NCI-H1694 treated with DMSO at 0.1 percent for 48 hours (cell line): ENCODE measurements at regions not wholly inside any gene's neighbourhood (a gene's known extent, or its start where the extent isn't known, plus 50 kb on each side); places are given as distances from the start of the nearest gene placed in this dataset.
"Not testable (repeated sequence)": the region's sequence is repeated elsewhere in the genome, so short reads cannot be mapped to it uniquely, and the experiment has no call there.

Source experiments
- DNase-seq: peaks from one replicate; lab custom pipeline; 2025; lab: John Stamatoyannopoulos, UW

GRCh38 chr10:6926971-6927370 lies 346.9 kb upstream of the PRKCQ start:
- no peak for DNase-seq

DNA sequence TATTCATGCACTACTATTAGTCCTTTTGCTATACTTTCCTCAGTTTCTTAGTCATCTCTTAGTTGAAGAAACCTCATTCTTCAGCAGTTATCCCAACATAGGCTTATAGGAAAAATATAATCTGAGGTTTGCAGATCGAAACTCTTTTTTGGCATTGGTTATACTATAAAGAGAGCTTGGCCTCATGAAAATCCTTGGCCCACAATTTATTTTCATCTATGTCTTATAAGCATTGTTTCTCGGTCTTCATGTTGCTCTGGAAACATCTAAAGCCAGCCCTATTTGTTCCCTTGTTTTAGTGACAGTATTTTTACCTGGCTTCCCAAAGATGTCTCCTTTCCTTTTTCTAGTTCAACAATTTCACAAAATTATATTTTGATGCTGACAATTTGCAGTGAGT lies 345.1 kb upstream of the PRKCQ start:
- no peak for DNase-seq

DNA sequence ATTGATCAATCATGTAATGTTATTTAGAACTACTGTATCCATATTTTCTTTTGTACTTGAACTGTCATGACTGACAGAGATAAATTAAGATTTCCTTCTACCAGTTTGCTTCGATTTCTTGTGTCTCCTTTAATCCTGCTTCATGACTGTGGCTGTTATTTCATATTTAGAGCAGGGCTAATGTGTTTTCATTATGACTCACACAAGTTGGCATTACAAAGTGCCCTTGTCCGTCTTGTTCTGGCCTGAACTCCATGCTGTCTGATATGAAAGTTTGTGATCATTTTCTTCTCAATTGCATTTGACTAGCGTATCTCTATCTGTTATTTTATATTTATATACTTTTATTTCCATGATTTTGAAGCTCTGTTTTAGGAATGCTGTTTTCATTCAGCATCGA lies 344.1 kb upstream of the PRKCQ start:
- DNase-seq, result no peak

DNA sequence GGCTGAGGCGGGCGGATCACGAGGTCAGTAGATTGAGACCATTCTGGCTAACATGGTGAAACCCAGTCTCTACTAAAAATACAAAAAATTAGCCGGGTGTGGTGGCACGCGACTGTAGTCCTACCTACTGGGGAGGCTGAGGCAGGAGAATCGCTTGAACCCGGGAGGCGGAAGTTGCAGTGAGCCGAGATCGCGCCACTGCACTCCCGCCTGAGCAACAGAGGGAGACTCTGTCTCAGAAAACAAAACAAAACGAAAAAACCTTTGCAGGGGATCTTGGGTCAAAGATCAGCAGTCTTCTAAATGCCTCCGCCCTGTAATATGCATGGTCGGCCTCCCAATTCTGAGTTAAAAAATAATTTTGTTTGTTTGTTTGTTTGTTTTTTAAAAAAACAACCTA lies 340.9 kb upstream of the PRKCQ start:
- not testable (repeated sequence) for DNase-seq

GRCh38 chr10:6920072-6921019 lies 340.3 kb upstream of the PRKCQ start:
- no peak for DNase-seq

DNA sequence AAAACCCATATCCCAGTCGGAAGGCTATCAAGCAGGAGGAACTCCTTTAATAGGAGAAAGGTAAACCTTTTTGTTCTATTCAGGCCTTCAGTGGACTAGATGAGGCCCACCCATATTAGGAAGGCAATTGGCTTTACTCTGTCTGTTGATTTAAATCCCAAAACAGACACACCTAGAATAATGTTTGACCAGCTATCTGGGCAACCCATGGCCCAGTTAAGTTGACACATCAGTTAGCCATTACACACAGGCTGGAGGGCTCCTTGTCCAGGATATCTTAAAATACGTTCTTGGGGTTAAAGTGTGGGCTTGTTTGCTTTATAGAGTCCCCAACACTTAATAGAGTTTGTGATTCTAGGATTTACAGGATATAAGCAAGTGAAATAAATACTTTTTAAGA lies 339.0 kb upstream of the PRKCQ start:
- DNase-seq, result no peak

DNA sequence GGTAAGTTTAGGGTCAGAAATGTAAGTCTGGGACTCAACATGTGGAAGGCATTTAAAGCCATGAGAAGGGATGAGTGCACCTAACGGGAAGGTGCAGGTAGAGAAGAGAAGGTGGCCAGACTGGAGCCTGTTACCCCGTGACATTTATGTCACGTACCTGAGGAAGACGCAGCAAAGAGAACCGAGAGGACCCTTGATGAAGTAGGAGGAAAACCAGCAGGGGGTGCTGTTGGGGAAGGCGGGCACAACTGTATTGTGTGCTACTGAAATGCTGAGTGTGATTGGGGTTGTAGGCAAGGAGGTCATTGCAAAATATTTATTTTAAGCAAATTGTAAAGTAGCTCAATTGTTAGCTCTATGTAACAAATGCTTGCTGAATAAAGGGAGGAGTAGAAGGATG lies 338.2 kb upstream of the PRKCQ start:
- no peak for DNase-seq

- DNase-seq, result no peak
Observed at GRCh38 chr10:6917125-6917524, 337.0 kb upstream of the PRKCQ start.

GRCh38 chr10:6916601-6917000 lies 336.5 kb upstream of the PRKCQ start:
- no peak for DNase-seq

DNA sequence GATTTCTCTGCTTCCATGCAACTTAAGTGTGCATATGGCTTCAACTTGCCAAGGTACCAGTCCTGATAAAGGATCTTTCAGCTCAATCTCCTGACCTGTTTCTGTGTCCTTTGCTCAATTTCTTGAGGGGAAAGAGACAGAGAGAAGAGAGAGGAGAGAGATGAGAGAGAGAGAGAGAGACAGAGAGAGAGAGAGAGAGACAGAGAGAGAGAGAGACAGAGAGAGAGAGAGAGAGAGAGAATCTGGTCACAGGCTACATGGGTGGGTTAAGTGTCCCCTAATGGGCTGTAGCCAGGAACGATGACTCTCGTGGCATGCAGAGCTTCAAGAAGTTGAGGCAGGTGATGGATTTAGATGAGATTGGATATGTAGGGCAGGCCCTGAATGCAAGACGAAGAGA lies 335.2 kb upstream of the PRKCQ start:
- no peak for DNase-seq

DNA sequence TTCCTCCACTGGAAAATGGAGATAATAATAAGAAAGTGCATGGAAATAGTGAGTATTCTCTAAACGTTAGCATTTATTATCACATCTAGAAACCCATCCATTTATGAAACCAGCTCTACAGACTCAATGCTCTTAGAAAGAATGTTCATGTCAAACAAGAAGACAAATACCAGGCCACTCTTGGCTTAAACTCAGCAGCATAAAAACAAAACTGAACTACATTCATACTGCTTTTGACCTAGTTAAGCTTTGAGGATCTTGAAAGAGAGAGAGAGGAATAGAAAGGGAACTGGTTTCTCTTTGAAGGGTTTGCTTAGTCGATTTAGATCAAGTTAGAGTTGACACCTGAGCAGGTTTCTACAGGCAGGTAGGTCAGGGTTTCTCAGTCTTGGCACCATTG lies 332.9 kb upstream of the PRKCQ start:
- no peak for DNase-seq

GRCh38 chr10:6912424-6912823 lies 332.3 kb upstream of the PRKCQ start:
- DNase-seq, result no peak

GRCh38 chr10:6912021-6912420 lies 331.9 kb upstream of the PRKCQ start:
- DNase-seq, result no peak

DNA sequence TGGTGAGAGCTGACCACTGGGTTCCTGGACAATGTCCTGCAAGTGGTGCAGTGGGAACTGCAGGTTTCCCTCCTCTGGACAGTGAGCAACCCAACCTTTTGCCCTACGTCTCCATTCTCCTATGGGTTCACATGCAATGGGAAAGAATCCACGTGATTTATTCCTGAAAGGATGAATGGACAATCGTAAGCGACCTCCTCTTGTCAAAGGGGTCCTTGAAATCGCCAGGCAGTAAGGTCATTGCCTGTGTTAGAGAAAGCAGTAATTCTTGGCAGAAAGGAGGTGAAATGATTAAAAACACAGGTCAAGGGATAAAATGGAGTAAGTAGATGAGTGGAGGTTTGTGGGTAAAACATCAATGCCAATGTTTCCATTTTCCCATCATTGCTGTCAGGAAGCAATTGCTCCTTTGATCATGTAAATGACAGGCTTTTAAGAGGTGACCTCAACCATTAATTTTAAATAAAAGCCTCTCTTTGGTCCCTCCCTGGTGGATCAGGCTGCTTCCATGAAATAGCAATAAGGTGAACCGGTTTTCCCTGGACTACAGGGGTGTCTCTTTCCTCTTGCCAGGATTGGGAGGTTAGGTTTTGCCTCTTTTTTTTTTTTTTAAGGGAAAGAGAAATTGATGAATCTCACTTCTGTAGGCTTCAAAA lies 330.0 kb upstream of the PRKCQ start:
- no peak for DNase-seq

DNA sequence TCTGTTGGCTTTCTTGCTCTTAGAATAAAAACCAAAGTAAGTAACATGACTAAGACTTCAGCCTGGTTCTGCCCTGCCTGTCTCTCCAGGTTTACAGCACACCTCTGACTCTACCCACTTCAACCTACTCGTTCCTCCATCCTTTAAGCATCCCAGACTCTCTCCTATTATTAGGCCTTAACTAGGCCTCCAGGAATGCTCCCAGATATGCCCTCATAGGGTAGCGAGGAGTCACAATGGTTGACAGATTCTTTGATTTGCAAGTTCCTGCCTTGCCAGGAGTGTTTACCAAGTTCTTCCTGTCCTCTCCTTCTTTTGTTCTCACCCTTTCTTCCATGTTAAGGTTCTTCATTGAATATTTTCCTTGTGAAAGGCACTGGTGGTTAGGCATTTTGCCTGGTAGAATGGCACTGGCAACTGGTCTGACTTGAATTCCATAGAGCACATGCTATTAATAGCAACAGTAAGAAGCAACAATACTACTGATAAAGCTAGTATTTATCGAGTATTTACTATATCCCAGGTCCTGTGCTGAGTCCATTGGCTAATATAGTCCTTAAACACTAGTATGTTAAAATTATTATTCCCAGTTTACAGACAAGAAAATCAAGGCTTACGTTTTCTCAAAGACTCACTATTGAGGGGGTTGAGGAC lies 327.9 kb upstream of the PRKCQ start:
- DNase-seq, result no peak

- DNase-seq, result no peak
Observed at GRCh38 chr10:6894405-6894804, 314.3 kb upstream of the PRKCQ start.

- no peak for DNase-seq
Observed at GRCh38 chr10:6892864-6893263, 312.8 kb upstream of the PRKCQ start.

- DNase-seq, result no peak
Observed at GRCh38 chr10:6891924-6892323, 311.8 kb upstream of the PRKCQ start.

GRCh38 chr10:6889718-6890117 lies 309.6 kb upstream of the PRKCQ start:
- no peak for DNase-seq

GRCh38 chr10:6888434-6888833 lies 308.4 kb upstream of the PRKCQ start:
- DNase-seq, result no peak

- no peak for DNase-seq
Observed at GRCh38 chr10:6885284-6885683, 305.2 kb upstream of the PRKCQ start.

- DNase-seq, result no peak
Observed at GRCh38 chr10:6881987-6882386, 301.9 kb upstream of the PRKCQ start.
